ENCODE measurements at regions not wholly inside any gene's neighbourhood (a gene's known extent, or its start where the extent isn't known, plus 50 kb on each side); places are given as distances from the start of the nearest gene placed in this dataset.

DNA sequence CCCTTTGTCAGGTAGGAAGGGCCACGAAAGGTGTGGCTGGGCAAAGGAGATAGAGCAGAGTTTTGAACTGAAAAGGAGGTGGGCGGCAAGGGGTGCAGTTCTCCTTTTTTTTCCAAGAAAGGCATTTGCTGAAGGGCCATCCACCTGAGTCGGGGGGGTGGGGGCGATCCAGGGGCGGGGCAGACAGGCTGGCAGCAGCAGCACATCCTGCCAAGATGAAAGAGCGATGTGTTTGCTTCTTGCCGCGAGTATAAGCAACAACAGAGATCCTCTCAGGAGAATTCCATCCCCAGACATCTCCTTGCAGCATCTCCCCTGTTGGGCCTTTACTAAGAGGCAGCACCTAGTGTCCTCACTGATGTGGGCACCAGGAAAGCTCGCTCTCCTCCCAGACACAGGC lies 516.5 kb downstream of the CD83 start:
- TF ChIP-seq, protein P1, sequence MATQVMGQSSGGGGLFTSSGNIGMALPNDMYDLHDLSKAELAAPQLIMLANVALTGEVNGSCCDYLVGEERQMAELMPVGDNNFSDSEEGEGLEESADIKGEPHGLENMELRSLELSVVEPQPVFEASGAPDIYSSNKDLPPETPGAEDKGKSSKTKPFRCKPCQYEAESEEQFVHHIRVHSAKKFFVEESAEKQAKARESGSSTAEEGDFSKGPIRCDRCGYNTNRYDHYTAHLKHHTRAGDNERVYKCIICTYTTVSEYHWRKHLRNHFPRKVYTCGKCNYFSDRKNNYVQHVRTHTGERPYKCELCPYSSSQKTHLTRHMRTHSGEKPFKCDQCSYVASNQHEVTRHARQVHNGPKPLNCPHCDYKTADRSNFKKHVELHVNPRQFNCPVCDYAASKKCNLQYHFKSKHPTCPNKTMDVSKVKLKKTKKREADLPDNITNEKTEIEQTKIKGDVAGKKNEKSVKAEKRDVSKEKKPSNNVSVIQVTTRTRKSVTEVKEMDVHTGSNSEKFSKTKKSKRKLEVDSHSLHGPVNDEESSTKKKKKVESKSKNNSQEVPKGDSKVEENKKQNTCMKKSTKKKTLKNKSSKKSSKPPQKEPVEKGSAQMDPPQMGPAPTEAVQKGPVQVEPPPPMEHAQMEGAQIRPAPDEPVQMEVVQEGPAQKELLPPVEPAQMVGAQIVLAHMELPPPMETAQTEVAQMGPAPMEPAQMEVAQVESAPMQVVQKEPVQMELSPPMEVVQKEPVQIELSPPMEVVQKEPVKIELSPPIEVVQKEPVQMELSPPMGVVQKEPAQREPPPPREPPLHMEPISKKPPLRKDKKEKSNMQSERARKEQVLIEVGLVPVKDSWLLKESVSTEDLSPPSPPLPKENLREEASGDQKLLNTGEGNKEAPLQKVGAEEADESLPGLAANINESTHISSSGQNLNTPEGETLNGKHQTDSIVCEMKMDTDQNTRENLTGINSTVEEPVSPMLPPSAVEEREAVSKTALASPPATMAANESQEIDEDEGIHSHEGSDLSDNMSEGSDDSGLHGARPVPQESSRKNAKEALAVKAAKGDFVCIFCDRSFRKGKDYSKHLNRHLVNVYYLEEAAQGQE (IDR thresholded peaks at IDR 0.05; ENCODE audit: insufficient read depth in 1 of 2, low read depth in 2 of 2, low read length in 1 of 2): no peak
- TF ChIP-seq, protein P2, sequence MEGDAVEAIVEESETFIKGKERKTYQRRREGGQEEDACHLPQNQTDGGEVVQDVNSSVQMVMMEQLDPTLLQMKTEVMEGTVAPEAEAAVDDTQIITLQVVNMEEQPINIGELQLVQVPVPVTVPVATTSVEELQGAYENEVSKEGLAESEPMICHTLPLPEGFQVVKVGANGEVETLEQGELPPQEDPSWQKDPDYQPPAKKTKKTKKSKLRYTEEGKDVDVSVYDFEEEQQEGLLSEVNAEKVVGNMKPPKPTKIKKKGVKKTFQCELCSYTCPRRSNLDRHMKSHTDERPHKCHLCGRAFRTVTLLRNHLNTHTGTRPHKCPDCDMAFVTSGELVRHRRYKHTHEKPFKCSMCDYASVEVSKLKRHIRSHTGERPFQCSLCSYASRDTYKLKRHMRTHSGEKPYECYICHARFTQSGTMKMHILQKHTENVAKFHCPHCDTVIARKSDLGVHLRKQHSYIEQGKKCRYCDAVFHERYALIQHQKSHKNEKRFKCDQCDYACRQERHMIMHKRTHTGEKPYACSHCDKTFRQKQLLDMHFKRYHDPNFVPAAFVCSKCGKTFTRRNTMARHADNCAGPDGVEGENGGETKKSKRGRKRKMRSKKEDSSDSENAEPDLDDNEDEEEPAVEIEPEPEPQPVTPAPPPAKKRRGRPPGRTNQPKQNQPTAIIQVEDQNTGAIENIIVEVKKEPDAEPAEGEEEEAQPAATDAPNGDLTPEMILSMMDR (IDR thresholded peaks at IDR 0.05): no peak
- TF ChIP-seq TCF7L2 (IDR thresholded peaks at IDR 0.05; ENCODE audit: low read depth, low read length): no peak
- no peak for TF ChIP-seq POLR2AphosphoS5 (IDR thresholded peaks at IDR 0.05; ENCODE audit: low read depth, low read length)
